ENCODE measurements at regions not wholly inside any gene's neighbourhood (a gene's known extent, or its start where the extent isn't known, plus 50 kb on each side); places are given as distances from the start of the nearest gene placed in this dataset.

- no peaks in the 10 kb centered on the region for H4K20me1 ChIP-seq (ENCODE audit: low read depth)
- H3K4me2 ChIP-seq, result no peak overlapping the region
- no peak overlapping the region for H3K27ac ChIP-seq
- H3K9ac ChIP-seq, result no peak overlapping the region
- DNase-seq (ENCODE audit: low spot score), result no peak
- H3K4me1 ChIP-seq, result no peaks in the 10 kb centered on the region
- no peaks in the 10 kb centered on the region for H3K27me3 Mint-ChIP-seq (ENCODE audit: insufficient read depth, low read depth)
- H3K27me3 ChIP-seq, result no peaks in the 10 kb centered on the region
- no peaks in the 10 kb centered on the region for H3K36me3 Mint-ChIP-seq
- peaks cover 4% of the 10 kb centered on the region for H3K9me3 Mint-ChIP-seq
- H3K79me2 ChIP-seq (ENCODE audit: low read depth), result no peaks in the 10 kb centered on the region
- H3K4me3 Mint-ChIP-seq, result no peak overlapping the region
- no peak for TF ChIP-seq EZH2phosphoT487 (IDR thresholded peaks at IDR 0.05)
- no peak for TF ChIP-seq EZH2 (IDR thresholded peaks at IDR 0.05)
- TF ChIP-seq, protein P1, sequence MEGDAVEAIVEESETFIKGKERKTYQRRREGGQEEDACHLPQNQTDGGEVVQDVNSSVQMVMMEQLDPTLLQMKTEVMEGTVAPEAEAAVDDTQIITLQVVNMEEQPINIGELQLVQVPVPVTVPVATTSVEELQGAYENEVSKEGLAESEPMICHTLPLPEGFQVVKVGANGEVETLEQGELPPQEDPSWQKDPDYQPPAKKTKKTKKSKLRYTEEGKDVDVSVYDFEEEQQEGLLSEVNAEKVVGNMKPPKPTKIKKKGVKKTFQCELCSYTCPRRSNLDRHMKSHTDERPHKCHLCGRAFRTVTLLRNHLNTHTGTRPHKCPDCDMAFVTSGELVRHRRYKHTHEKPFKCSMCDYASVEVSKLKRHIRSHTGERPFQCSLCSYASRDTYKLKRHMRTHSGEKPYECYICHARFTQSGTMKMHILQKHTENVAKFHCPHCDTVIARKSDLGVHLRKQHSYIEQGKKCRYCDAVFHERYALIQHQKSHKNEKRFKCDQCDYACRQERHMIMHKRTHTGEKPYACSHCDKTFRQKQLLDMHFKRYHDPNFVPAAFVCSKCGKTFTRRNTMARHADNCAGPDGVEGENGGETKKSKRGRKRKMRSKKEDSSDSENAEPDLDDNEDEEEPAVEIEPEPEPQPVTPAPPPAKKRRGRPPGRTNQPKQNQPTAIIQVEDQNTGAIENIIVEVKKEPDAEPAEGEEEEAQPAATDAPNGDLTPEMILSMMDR (IDR thresholded peaks at IDR 0.05), result no peak
- no peak overlapping the region for H3K4me3 ChIP-seq
- H3K4me1 Mint-ChIP-seq, result no peaks in the 10 kb centered on the region
- H2AFZ ChIP-seq (replicated peaks), result no peak overlapping the region
- H3F3A ChIP-seq (ENCODE audit: low read depth), result no peaks in the 10 kb centered on the region
- no peak overlapping the region for H3K27ac Mint-ChIP-seq
- no peaks in the 10 kb centered on the region for H3K36me3 ChIP-seq
- no peaks in the 10 kb centered on the region for H3K9me3 ChIP-seq (ENCODE audit: low read depth)
Observed at GRCh38 chr7:46819819-46820218, 762.1 kb downstream of the TNS3 start.

DNA sequence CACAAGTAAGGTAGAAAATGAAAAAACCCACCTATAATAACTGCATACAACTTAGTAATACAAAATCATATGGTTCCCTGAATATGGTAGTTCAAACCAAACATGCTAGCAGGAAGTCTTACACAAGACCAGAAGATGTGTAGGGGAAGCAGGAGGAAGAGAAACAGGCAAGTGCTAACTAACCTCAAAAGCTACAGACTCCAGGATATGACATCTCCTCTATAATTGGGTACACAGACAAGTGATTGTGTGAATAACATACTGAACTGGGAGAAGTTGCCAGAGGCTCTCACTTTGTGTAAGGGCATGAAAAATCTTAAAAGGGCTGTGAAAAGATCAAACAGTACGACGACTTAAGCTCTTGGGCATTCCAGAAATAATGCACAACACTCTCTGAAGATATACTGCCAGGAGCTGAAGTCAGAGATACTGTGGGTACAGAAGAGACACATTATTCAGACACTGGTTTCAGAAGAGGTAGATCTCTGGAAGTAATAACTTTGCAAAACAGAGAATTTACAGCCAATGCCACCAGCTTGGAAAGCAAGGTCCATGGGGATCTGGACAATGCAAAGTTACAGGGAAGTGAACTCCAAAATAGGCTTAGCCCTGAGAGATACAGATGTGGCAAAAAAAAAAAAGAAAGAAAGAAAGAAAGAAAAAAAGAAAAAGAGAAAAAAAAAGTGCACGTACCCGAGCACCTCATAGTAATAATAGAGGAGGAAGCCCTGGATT, 767.2 kb downstream of the TNS3 start:
- Mint-ChIP-seq H3K4me1 (peaks cover 11% of the 10 kb centered on the region), H3K27ac (no peak overlapping the region), H3K9me3 (no peaks in the 10 kb centered on the region), H3K36me3 (no peaks in the 10 kb centered on the region), H3K4me3 (no peak overlapping the region), H3K27me3 (ENCODE audit: insufficient read depth, low read depth) (peaks cover 2% of the 10 kb centered on the region)
- Histone ChIP-seq H3K4me2 (no peak overlapping the region), H3K27ac (no peak overlapping the region), H3K4me3 (no peak overlapping the region), H3K4me1 (no peaks in the 10 kb centered on the region), H2AFZ (replicated peaks) (no peak overlapping the region), H3K27me3 (no peaks in the 10 kb centered on the region), H4K20me1 (ENCODE audit: low read depth) (no peaks in the 10 kb centered on the region), H3K36me3 (no peaks in the 10 kb centered on the region), H3K9ac (no peak overlapping the region), H3K9me3 (ENCODE audit: low read depth) (no peaks in the 10 kb centered on the region), H3F3A (ENCODE audit: low read depth) (no peaks in the 10 kb centered on the region), H3K79me2 (ENCODE audit: low read depth) (no peaks in the 10 kb centered on the region)
- no peak for DNase-seq (ENCODE audit: low spot score)
- no peak for TF ChIP-seq EZH2phosphoT487 (IDR thresholded peaks at IDR 0.05)
- TF ChIP-seq, protein P1 (IDR thresholded peaks at IDR 0.05), result no peak
- no peak for TF ChIP-seq EZH2 (IDR thresholded peaks at IDR 0.05)

- no peaks in the 10 kb centered on the region for H3K9me3 ChIP-seq (ENCODE audit: low read depth)
- TF ChIP-seq, protein P1 (IDR thresholded peaks at IDR 0.05), result no peak
- no peaks in the 10 kb centered on the region for H3K36me3 ChIP-seq
- H3K9me3 Mint-ChIP-seq, result no peaks in the 10 kb centered on the region
- H3K79me2 ChIP-seq (ENCODE audit: low read depth), result no peaks in the 10 kb centered on the region
- no peak overlapping the region for H2AFZ ChIP-seq (replicated peaks)
- no peaks in the 10 kb centered on the region for H3K36me3 Mint-ChIP-seq
- no peak overlapping the region for H3K4me3 ChIP-seq
- no peak overlapping the region for H3K27ac ChIP-seq
- no peaks in the 10 kb centered on the region for H3F3A ChIP-seq (ENCODE audit: low read depth)
- no peak for DNase-seq (ENCODE audit: low spot score)
- peaks cover 2% of the 10 kb centered on the region for H3K27me3 Mint-ChIP-seq (ENCODE audit: insufficient read depth, low read depth)
- H3K4me1 ChIP-seq, result no peaks in the 10 kb centered on the region
- no peaks in the 10 kb centered on the region for H3K27me3 ChIP-seq
- H3K9ac ChIP-seq, result no peak overlapping the region
- H4K20me1 ChIP-seq (ENCODE audit: low read depth), result no peaks in the 10 kb centered on the region
- H3K4me3 Mint-ChIP-seq, result no peak overlapping the region
- no peak overlapping the region for H3K4me2 ChIP-seq
- H3K27ac Mint-ChIP-seq, result no peak overlapping the region
- H3K4me1 Mint-ChIP-seq, result peaks cover 16% of the 10 kb centered on the region
Observed at GRCh38 chr7:46812101-46812675, 769.7 kb downstream of the TNS3 start.
